Choroid plexus epithelial cell (primary cell): ENCODE measurements at regions not wholly inside any gene's neighbourhood (a gene's known extent, or its start where the extent isn't known, plus 50 kb on each side); places are given as distances from the start of the nearest gene placed in this dataset.
A peak's percentile ranks its signal among the peaks of the same experiment; 100 is the strongest.

ENCODE experiments used
- DNase-seq: peaks from one replicate; pipeline ENCODE4 v3.0.0-alpha.2; 2010; ENCODE audit warnings: low read depth
- H3K4me3 ChIP-seq: 2 replicates; pipeline ENCODE4 v1.5.1; 2011; ENCODE audit warnings: low read depth, mild to moderate bottlenecking, control low read depth, low read length, moderate library complexity
- CTCF ChIP-seq: conservative IDR thresholded peaks from 2 replicates; pipeline ENCODE4 v1.5.1; 2011; ENCODE audit warnings: low read depth, mild to moderate bottlenecking, control low read depth, inconsistent platforms, low read length, moderate library complexity

- TF ChIP-seq CTCF = no peak
- H3K4me3 ChIP-seq = no peak overlapping the region
- DNase-seq = no peak
Observed at GRCh38 chr6:16003197-16003491, 125.7 kb upstream of the MYLIP start.

DNA sequence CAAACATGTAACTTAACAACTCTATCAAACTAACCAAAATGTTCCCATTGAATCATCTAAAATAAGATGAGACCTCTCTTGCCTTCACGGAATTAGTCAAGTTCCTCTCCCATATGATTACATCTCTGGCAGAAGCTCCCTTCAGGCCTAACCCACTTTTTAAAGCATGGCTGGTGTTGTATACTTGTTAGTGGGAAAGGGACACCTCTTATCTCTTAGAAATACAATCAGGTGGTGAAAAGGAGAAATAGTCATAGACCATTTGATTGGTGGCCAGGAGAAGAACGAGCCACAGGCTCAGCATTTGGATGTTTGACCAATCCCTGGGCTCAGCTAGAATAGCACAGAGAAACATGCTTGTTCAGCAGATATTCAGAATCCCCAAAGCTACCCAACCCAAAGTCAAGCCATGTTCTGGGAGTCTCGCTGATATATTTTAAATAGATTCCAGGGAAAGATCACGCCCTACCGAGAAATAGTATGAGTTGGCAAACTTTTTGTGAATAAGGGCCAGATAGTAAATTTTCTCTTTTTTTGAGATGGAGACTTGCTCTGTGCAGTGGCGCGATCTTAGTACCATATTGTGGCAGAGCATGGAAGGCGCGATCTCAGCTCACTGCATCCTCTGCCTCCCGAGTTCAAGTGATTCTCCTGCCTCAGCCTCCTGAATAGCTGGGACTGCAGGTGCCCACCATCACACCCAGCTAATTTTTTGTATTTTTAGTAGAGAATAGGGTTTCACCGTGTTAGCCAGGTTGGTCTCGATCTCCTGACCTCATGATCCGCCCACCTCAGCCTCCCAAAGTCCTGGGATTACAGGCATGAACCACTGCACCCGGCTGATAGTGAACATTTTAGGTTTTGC lies 126.3 kb upstream of the MYLIP start:
- DNase-seq = no peak
- TF ChIP-seq CTCF = no peak
- H3K4me3 ChIP-seq = no peak overlapping the region

GRCh38 chr6:16001158-16001557 lies 127.7 kb upstream of the MYLIP start:
- no peak overlapping the region for H3K4me3 ChIP-seq
- DNase-seq = no peak
- TF ChIP-seq CTCF = no peak

DNA sequence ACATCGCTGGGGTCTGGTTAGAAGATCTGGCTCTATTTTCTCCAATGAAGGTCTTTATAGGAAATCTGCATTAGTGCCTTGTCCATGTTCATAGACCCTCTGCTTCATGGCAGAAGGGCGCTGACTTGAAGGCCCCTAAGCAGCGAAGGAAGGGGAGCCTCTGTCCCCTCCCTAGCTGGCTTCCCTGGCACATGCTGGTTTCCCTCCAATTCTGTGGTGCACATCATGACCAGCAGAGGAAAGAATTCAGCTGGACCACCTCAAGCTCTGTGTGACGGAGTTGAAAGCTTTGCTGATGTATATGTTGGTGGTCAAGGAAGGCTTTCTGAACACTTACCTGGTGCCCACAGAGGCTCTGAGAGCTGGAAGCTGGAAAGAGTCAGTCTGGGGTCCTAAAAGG lies 129.7 kb upstream of the MYLIP start:
- no peak for TF ChIP-seq CTCF
- no peak for DNase-seq
- H3K4me3 ChIP-seq = no peak overlapping the region

- TF ChIP-seq CTCF = no peak
- H3K4me3 ChIP-seq = no peak overlapping the region
- DNase-seq = no peak
Observed at GRCh38 chr6:15997586-15998388, 131.1 kb upstream of the MYLIP start.

DNA sequence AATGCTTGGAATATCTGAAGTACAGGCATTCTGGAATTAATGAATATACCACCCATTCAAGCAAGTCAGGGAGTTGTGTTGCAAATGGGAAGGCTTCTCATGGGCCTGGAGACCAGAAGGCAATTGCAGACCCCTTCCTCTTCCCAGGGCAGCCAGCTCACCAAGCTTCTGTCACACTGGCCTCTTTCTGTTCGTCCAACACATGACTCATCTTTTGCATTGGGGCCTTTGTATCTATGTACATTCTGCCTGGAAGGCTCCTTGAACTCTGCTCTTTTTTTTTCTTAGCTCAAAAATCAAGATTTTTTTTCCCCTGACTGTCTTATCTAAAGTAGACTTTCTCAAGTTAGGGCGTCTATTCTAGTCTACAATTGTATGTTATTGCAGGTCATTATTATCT lies 132.9 kb upstream of the MYLIP start:
- H3K4me3 ChIP-seq = no peak overlapping the region
- no peak for TF ChIP-seq CTCF
- peak; percentile 34 for DNase-seq
